ENCODE measurements at regions not wholly inside any gene's neighbourhood (a gene's known extent, or its start where the extent isn't known, plus 50 kb on each side); places are given as distances from the start of the nearest gene placed in this dataset.

DNA sequence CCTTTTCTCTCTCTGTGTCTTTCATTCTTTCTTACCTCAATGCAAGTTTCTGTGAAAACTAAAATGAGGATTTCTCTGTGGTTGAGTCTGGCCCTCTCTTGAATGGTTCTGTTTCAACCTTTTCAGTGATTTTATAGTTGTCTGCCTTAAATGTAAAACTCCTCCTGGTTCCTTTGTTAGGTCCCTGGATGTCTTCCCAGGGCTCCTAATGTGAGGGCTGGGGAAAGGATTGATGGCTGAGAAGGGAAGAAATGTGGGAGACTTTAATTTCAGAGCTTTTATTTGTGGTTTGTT lies 90.6 kb upstream of the GRM7 start:
- no peak overlapping the region for H3K4me3 ChIP-seq (ENCODE audit: low read depth, low read length)
- DNase-seq (ENCODE audit: low read depth), result no peak
- TF ChIP-seq, protein P1, sequence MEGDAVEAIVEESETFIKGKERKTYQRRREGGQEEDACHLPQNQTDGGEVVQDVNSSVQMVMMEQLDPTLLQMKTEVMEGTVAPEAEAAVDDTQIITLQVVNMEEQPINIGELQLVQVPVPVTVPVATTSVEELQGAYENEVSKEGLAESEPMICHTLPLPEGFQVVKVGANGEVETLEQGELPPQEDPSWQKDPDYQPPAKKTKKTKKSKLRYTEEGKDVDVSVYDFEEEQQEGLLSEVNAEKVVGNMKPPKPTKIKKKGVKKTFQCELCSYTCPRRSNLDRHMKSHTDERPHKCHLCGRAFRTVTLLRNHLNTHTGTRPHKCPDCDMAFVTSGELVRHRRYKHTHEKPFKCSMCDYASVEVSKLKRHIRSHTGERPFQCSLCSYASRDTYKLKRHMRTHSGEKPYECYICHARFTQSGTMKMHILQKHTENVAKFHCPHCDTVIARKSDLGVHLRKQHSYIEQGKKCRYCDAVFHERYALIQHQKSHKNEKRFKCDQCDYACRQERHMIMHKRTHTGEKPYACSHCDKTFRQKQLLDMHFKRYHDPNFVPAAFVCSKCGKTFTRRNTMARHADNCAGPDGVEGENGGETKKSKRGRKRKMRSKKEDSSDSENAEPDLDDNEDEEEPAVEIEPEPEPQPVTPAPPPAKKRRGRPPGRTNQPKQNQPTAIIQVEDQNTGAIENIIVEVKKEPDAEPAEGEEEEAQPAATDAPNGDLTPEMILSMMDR (IDR thresholded peaks at IDR 0.05; ENCODE audit: insufficient read depth, low read depth, low read length, missing control alignments), result no peak

DNA sequence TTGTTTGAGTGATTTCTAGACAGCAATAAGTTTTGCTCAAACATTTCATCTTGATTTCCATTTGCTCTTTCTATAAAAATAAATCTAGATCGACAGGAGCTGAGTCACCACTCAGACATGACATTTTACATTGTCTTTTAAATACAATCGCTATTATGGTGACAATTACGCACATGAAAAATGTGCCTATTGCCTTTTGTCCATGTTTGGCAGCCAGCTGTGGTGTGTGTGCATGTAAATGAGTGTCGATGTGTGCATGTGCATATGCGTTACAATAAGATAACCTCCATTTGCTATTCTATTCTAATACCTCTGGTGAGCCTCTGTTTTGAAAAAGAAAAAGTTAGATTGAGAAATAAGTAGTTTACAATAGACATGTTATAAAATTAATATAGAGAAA lies 89.7 kb upstream of the GRM7 start:
- DNase-seq (ENCODE audit: low read depth), result no peak
- no peak overlapping the region for H3K4me3 ChIP-seq (ENCODE audit: low read depth, low read length)
- TF ChIP-seq, protein P1 (IDR thresholded peaks at IDR 0.05; ENCODE audit: insufficient read depth, low read depth, low read length, missing control alignments), result no peak

GRCh38 chr3:6779140-6779539 lies 81.8 kb upstream of the GRM7 start:
- H3K4me3 ChIP-seq (ENCODE audit: low read depth, low read length), result no peak overlapping the region
- TF ChIP-seq, protein P1 (IDR thresholded peaks at IDR 0.05; ENCODE audit: insufficient read depth, low read depth, low read length, missing control alignments), result peak; percentile 11
- peak; percentile 14 for DNase-seq (ENCODE audit: low read depth)

- DNase-seq (ENCODE audit: low read depth), result no peak
- TF ChIP-seq, protein P1 (IDR thresholded peaks at IDR 0.05; ENCODE audit: insufficient read depth, low read depth, low read length, missing control alignments), result no peak
- H3K4me3 ChIP-seq (ENCODE audit: low read depth, low read length), result no peak overlapping the region
Measured at GRCh38 chr3:6781092-6781491, 79.8 kb upstream of the GRM7 start.

GRCh38 chr3:6785726-6786125 lies 75.2 kb upstream of the GRM7 start:
- TF ChIP-seq, protein P1 (IDR thresholded peaks at IDR 0.05; ENCODE audit: insufficient read depth, low read depth, low read length, missing control alignments), result no peak
- no peak overlapping the region for H3K4me3 ChIP-seq (ENCODE audit: low read depth, low read length)
- DNase-seq (ENCODE audit: low read depth), result no peak

DNA sequence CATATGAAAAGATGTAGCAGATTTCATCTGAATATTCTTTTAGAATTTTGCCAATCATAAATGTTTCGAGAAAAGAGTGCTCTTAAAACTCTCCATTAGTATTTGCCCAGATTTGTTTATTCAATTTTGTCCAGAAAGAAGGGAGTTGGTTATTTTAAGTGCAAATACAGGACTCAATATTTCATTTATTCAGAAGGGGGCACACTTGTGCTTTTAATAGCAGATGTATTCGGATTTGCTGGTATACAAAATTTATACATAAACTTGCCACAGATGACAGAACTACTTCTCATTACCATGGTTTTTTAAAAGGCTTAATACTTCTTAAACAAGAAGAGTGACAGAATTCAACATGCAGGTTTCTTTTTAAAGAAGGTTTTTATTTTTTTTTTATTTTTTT lies 69.8 kb upstream of the GRM7 start:
- no peak overlapping the region for H3K4me3 ChIP-seq (ENCODE audit: low read depth, low read length)
- DNase-seq (ENCODE audit: low read depth), result no peak
- TF ChIP-seq, protein P1 (IDR thresholded peaks at IDR 0.05; ENCODE audit: insufficient read depth, low read depth, low read length, missing control alignments), result no peak

GRCh38 chr3:6799264-6799915 lies 61.5 kb upstream of the GRM7 start:
- TF ChIP-seq, protein P1 (IDR thresholded peaks at IDR 0.05; ENCODE audit: insufficient read depth, low read depth, low read length, missing control alignments), result peak; percentile 80
- H3K4me3 ChIP-seq (ENCODE audit: low read depth, low read length), result no peak overlapping the region
- DNase-seq (ENCODE audit: low read depth), result peak; percentile 78
